B cell (primary cell): ENCODE measurements at regions not wholly inside any gene's neighbourhood (a gene's known extent, or its start where the extent isn't known, plus 50 kb on each side); places are given as distances from the start of the nearest gene placed in this dataset.

Source experiments
- ATAC-seq: fragments of 200-7000 bp; cut with Tn5 transposase; one replicate; pipeline ENCODE4 v1.10.0; 2021; ENCODE audit warnings: low read depth, mild to moderate bottlenecking, moderate number of reproducible peaks, moderate library complexity
- CTCF ChIA-PET: fragments of 350-600 bp; sonication (Branson Sonifier 250); formaldehyde crosslinking; loops from one replicate; lab custom pipeline; 2021; ENCODE audit warnings: antibody characterized with exemption, inconsistent platforms; lab: Charles Lee
- POLR2A ChIA-PET: fragments of 350-600 bp; sonication (Branson Sonifier 250); formaldehyde crosslinking; loops from one replicate; lab custom pipeline; 2021; ENCODE audit warnings: antibody characterized with exemption; lab: Charles Lee
- DNase-seq: peaks from one replicate; pipeline ENCODE4 v3.0.0; 2013
- H2AFZ ChIP-seq: 2 replicates; pipeline ENCODE4 v1.6.1; 2012; ENCODE audit warnings: mild to moderate bottlenecking, low read depth, low read length; ENCODE audit not compliant: insufficient read depth, poor library complexity, severe bottlenecking
- H3K27ac ChIP-seq, 2 donors: 1 replicate in 1 of 2; 2 replicates in 1 of 2; pipeline ENCODE4 v1.5.1; 2012 to 2013; ENCODE audit warnings: low read length in 2 of 2, mild to moderate bottlenecking in 2 of 2, moderate library complexity in 1 of 2
- H3K27me3 ChIP-seq, 4 experiments: fragments of 200-600 bp in 1 of 4; sonication (generic) in 1 of 4; replicated peaks in 1 of 4; 1 replicate in 2 of 4; 2 replicates in 2 of 4; pipeline versions ENCODE4 v1.6.1 to v1.7.0; 2013 to 2016; ENCODE audit warnings: low read length in 3 of 4, mild to moderate bottlenecking in 2 of 4, mixed read lengths in 1 of 4, moderate library complexity in 1 of 4; ENCODE audit not compliant: insufficient read depth in 4 of 4, control insufficient read depth in 3 of 4; ENCODE audit errors: control extremely low read depth in 1 of 4
- H3K36me3 ChIP-seq, 2 experiments: replicated peaks in 1 of 2; 1 replicate in 1 of 2; 2 replicates in 1 of 2; pipeline versions ENCODE4 v1.6.1 to v1.7.1; 2013; ENCODE audit warnings: low read length in 1 of 2; ENCODE audit not compliant: insufficient read depth in 2 of 2, control insufficient read depth in 1 of 2; ENCODE audit errors: control extremely low read depth in 1 of 2, extremely low read depth in 1 of 2
- H3K4me1 ChIP-seq, 2 donors: fragments of 200-600 bp in 1 of 2; sonication (generic) in 1 of 2; 1 replicate in 1 of 2; 2 replicates in 1 of 2; pipeline versions ENCODE4 v1.5.1 to v1.6.1; 2013 to 2017; ENCODE audit warnings: low read length in 2 of 2; ENCODE audit not compliant: control insufficient read depth in 2 of 2, insufficient read depth in 2 of 2
- H3K4me2 ChIP-seq: replicated peaks from 2 replicates; pipeline ENCODE3; 2012; ENCODE audit warnings: mild to moderate bottlenecking, low read depth, low read length; ENCODE audit not compliant: poor library complexity, severe bottlenecking
- H3K4me3 ChIP-seq, 5 experiments: fragments of 200-600 bp in 1 of 5; sonication (generic) in 1 of 5; 1 replicate in 3 of 5; 2 replicates in 2 of 5; pipeline versions ENCODE4 v1.5.1 to v1.7.0; 2011 to 2016; ENCODE audit warnings: low read length in 4 of 5, mild to moderate bottlenecking in 4 of 5, low read depth in 2 of 5, control low read depth in 1 of 5, moderate library complexity in 1 of 5; ENCODE audit not compliant: insufficient read depth in 1 of 5; ENCODE audit errors: control extremely low read depth in 1 of 5, extremely low read depth in 1 of 5
- H3K79me2 ChIP-seq: fragments of 200-600 bp; sonication (generic); one replicate; pipeline ENCODE4 v1.6.0; 2016; ENCODE audit warnings: low read length; ENCODE audit not compliant: control insufficient read depth, insufficient read depth
- H3K9ac ChIP-seq: fragments of 200-600 bp; sonication (generic); 2 replicates; pipeline ENCODE4 v1.6.1; 2017; ENCODE audit warnings: mild to moderate bottlenecking, low read length, moderate library complexity
- H3K9me3 ChIP-seq, 3 donors: one replicate each; pipeline versions ENCODE4 v1.6.1 to v1.7.1; 2013; ENCODE audit warnings: low read length in 2 of 3; ENCODE audit not compliant: control insufficient read depth in 2 of 3, insufficient read depth in 1 of 3; ENCODE audit errors: control extremely low read depth in 1 of 3
- H4K20me1 ChIP-seq: 2 replicates; pipeline ENCODE4 v1.6.0; 2012; ENCODE audit warnings: mild to moderate bottlenecking, low read length; ENCODE audit not compliant: insufficient read depth, control insufficient read depth, poor library complexity, severe bottlenecking
- H3K27ac Mint-ChIP-seq: one replicate; pipeline ENCODE4 v1.8.0; 2021; ENCODE audit warnings: mixed read lengths
- H3K27me3 Mint-ChIP-seq: one replicate; pipeline ENCODE4 v1.8.0; 2021; ENCODE audit warnings: mixed read lengths
- H3K4me1 Mint-ChIP-seq: one replicate; pipeline ENCODE4 v1.8.0; 2021; ENCODE audit warnings: mixed read lengths
- H3K4me3 Mint-ChIP-seq: one replicate; pipeline ENCODE4 v1.8.0; 2021; ENCODE audit warnings: mixed read lengths
- H3K9me3 Mint-ChIP-seq: one replicate; pipeline ENCODE4 v1.8.0; 2022; ENCODE audit warnings: mixed read lengths; ENCODE audit not compliant: insufficient read depth
- CTCF ChIP-seq: fragments of 200-600 bp; IDR thresholded peaks from one replicate; pipeline ENCODE4 v1.8.0; 2022; ENCODE audit warnings: antibody characterized with exemption, mild to moderate bottlenecking
- EZH2 ChIP-seq: IDR thresholded peaks from 2 replicates; pipeline ENCODE4 v1.6.1; 2012; ENCODE audit warnings: borderline replicate concordance, low read depth, mild to moderate bottlenecking, moderate library complexity, low read length; ENCODE audit not compliant: insufficient read depth, poor library complexity, severe bottlenecking
- WGBS: methylation state at CpG from one replicate; pipeline ENCODE4 v1.1.5; 2013; ENCODE audit warnings: missing lambda C conversion rate; ENCODE audit not compliant: insufficient coverage; 5-methylcytosine and 5-hydroxymethylcytosine counted together
- intact Hi-C: fragments of 100-400 bp; cut with micrococcal nuclease; formaldehyde crosslinking; loops from one replicate; pipeline ENCODE4 v1.10.0; 2022

- H4K20me1 ChIP-seq: no peaks in the 10 kb centered on the region
- no peak overlapping the region for H2AFZ ChIP-seq
- H3K27ac Mint-ChIP-seq: no peak overlapping the region
- H3K27me3 ChIP-seq: peaks cover 0 to 4% (median 0%) of the 10 kb centered on the region in 4 experiments
- ChIA-PET POLR2A (no interaction called here), CTCF (no interaction called here)
- H3K79me2 ChIP-seq: no peaks in the 10 kb centered on the region
- no peak for DNase-seq
- no peak overlapping the region for H3K9ac ChIP-seq
- TF ChIP-seq EZH2 (no peak), CTCF (no peak)
- no peaks in the 10 kb centered on the region for H3K9me3 Mint-ChIP-seq
- peaks cover 0 to 2% (median 0%) of the 10 kb centered on the region in 3 donors for H3K9me3 ChIP-seq
- WGBS: 78% methylated on average over 4 of the region's 4 CpGs
- no peak overlapping the region for H3K4me2 ChIP-seq
- H3K36me3 ChIP-seq: no peaks in the 10 kb centered on the region
- no peak overlapping the region for H3K4me3 Mint-ChIP-seq
- intact Hi-C loops: no loop called here
- no peaks in the 10 kb centered on the region for H3K27me3 Mint-ChIP-seq
- ATAC-seq: no peak
- no peaks in the 10 kb centered on the region for H3K4me1 Mint-ChIP-seq
- no peaks in the 10 kb centered on the region for H3K4me1 ChIP-seq
- no peak overlapping the region for H3K27ac ChIP-seq
- H3K4me3 ChIP-seq: no peak overlapping the region
These were observed 102.2 kb downstream of the NRN1 start for GRCh38 chr6:5904532-5904931.

GRCh38 chr6:5899216-5900045 lies 107.3 kb downstream of the NRN1 start:
- H3K9ac ChIP-seq: no peak overlapping the region
- Mint-ChIP-seq H3K9me3 (no peaks in the 10 kb centered on the region), H3K4me1 (no peaks in the 10 kb centered on the region), H3K27me3 (peaks cover 6% of the 10 kb centered on the region), H3K27ac (no peak overlapping the region), H3K4me3 (no peak overlapping the region)
- WGBS: 90% methylated on average over 4 of the region's 4 CpGs
- ChIA-PET CTCF (interaction anchor here (0.9 kb wide), 1 partner anchor 265 kb away, joined by 3 read pairs; no protein-coding TSS in a partner anchor), POLR2A (no interaction called here)
- ATAC-seq: no peak
- intact Hi-C loops: no loop called here
- H3K9me3 ChIP-seq: no peaks in the 10 kb centered on the region
- H2AFZ ChIP-seq: no peak overlapping the region
- no peaks in the 10 kb centered on the region for H3K4me1 ChIP-seq
- no peak overlapping the region for H3K27ac ChIP-seq
- peaks cover 0 to 12% (median 0%) of the 10 kb centered on the region in 4 experiments for H3K27me3 ChIP-seq
- H3K79me2 ChIP-seq: no peaks in the 10 kb centered on the region
- H3K4me2 ChIP-seq: no peak overlapping the region
- no peaks in the 10 kb centered on the region for H4K20me1 ChIP-seq
- H3K4me3 ChIP-seq: no peak overlapping the region
- DNase-seq: no peak
- no peaks in the 10 kb centered on the region for H3K36me3 ChIP-seq
- TF ChIP-seq EZH2 (no peak), CTCF (no peak)
